Trophoblast cell (in vitro differentiated cells and primary cell): ENCODE measurements at regions not wholly inside any gene's neighbourhood (a gene's known extent, or its start where the extent isn't known, plus 50 kb on each side); places are given as distances from the start of the nearest gene placed in this dataset.

ENCODE experiments used
- DNase-seq, 2 donors: peaks; one replicate each; pipeline ENCODE4 v3.0.0-alpha.2; 2016
- H2AFZ ChIP-seq: 2 replicates; pipeline ENCODE4 v1.6.1; 2013; ENCODE audit warnings: low read length, moderate library complexity, mild to moderate bottlenecking; ENCODE audit not compliant: insufficient read depth, poor library complexity
- H2AK5ac ChIP-seq: 2 replicates; pipeline ENCODE4 v1.6.1; 2013; ENCODE audit warnings: mild to moderate bottlenecking, low read length
- H2BK120ac ChIP-seq: 2 replicates; pipeline ENCODE4 v1.6.1; 2013; ENCODE audit warnings: low read length, mild to moderate bottlenecking, moderate library complexity; ENCODE audit not compliant: insufficient read depth, poor library complexity
- H2BK12ac ChIP-seq: 2 replicates; pipeline ENCODE4 v1.6.1; 2013; ENCODE audit warnings: mild to moderate bottlenecking, low read length, moderate library complexity
- H2BK5ac ChIP-seq: 2 replicates; pipeline ENCODE4 v1.6.1; 2013; ENCODE audit warnings: low read length, low read depth, moderate library complexity, mild to moderate bottlenecking; ENCODE audit not compliant: poor library complexity
- H3K14ac ChIP-seq: 2 replicates; pipeline ENCODE4 v1.6.1; 2013; ENCODE audit warnings: mild to moderate bottlenecking, low read length
- H3K18ac ChIP-seq: 2 replicates; pipeline ENCODE4 v1.6.1; 2013; ENCODE audit warnings: mild to moderate bottlenecking, low read length
- H3K23ac ChIP-seq: 2 replicates; pipeline ENCODE4 v1.6.1; 2013; ENCODE audit warnings: low read length
- H3K27ac ChIP-seq: 2 replicates; pipeline ENCODE4 v1.5.1; 2013; ENCODE audit warnings: low read depth, mild to moderate bottlenecking, inconsistent platforms, low read length, moderate library complexity
- H3K27me3 ChIP-seq: 2 replicates; pipeline ENCODE4 v1.6.1; 2013; ENCODE audit warnings: inconsistent platforms, mild to moderate bottlenecking, low read length, moderate library complexity; ENCODE audit not compliant: insufficient read depth
- H3K36me3 ChIP-seq, 2 experiments: 1 replicate in 1 of 2; 2 replicates in 1 of 2; pipeline ENCODE4 v1.6.1; 2013; ENCODE audit warnings: low read length in 2 of 2, mild to moderate bottlenecking in 2 of 2, moderate library complexity in 1 of 2; ENCODE audit not compliant: insufficient read depth in 2 of 2, control insufficient read depth in 1 of 2
- H3K4ac ChIP-seq: 2 replicates; pipeline ENCODE4 v1.6.1; 2013; ENCODE audit warnings: low read depth, mild to moderate bottlenecking, low read length, moderate library complexity
- H3K4me1 ChIP-seq, 2 experiments: 1 replicate in 1 of 2; 2 replicates in 1 of 2; pipeline ENCODE4 v1.6.1; 2013; ENCODE audit warnings: low read length in 2 of 2, mild to moderate bottlenecking in 2 of 2, moderate library complexity in 1 of 2; ENCODE audit not compliant: insufficient read depth in 2 of 2, control insufficient read depth in 1 of 2
- H3K4me2 ChIP-seq: 2 replicates; pipeline ENCODE4 v1.6.1; 2013; ENCODE audit warnings: inconsistent platforms, mild to moderate bottlenecking, low read length, moderate library complexity
- H3K4me3 ChIP-seq: 2 replicates; pipeline ENCODE4 v1.5.1; 2013; ENCODE audit warnings: mild to moderate bottlenecking, low read depth, low read length, inconsistent platforms
- H3K79me1 ChIP-seq: one replicate; pipeline ENCODE4 v1.6.1; 2013; ENCODE audit warnings: low read length
- H3K79me2 ChIP-seq: 2 replicates; pipeline ENCODE4 v1.6.1; 2013; ENCODE audit warnings: low read length, mild to moderate bottlenecking; ENCODE audit not compliant: control insufficient read depth, insufficient read depth, poor library complexity
- H3K9ac ChIP-seq: 2 replicates; pipeline ENCODE4 v1.6.1; 2013; ENCODE audit warnings: mild to moderate bottlenecking, low read length
- H3K9me3 ChIP-seq: 2 replicates; pipeline ENCODE4 v1.6.1; 2013; ENCODE audit warnings: low read depth, mild to moderate bottlenecking, control low read depth, inconsistent platforms, low read length; ENCODE audit not compliant: insufficient read depth
- H4K12ac ChIP-seq: 2 replicates; pipeline ENCODE4 v1.6.1; 2013; ENCODE audit warnings: low read depth, mild to moderate bottlenecking, low read length, moderate library complexity
- H4K8ac ChIP-seq: 2 replicates; pipeline ENCODE4 v1.6.1; 2013; ENCODE audit warnings: low read depth, mild to moderate bottlenecking, low read length, moderate library complexity
- H4K91ac ChIP-seq: one replicate; pipeline ENCODE4 v1.6.1; 2013; ENCODE audit warnings: low read depth, mild to moderate bottlenecking, low read length, moderate library complexity
- WGBS: extraction: QIAGEN DNeasy Blood & Tissue Kit; methylation state at CpG from one replicate; pipeline ENCODE4 v1.1.7; 2013; ENCODE audit warnings: missing lambda C conversion rate; ENCODE audit not compliant: insufficient read length, insufficient coverage; ENCODE audit errors: extremely low coverage; 5-methylcytosine and 5-hydroxymethylcytosine counted together

DNA sequence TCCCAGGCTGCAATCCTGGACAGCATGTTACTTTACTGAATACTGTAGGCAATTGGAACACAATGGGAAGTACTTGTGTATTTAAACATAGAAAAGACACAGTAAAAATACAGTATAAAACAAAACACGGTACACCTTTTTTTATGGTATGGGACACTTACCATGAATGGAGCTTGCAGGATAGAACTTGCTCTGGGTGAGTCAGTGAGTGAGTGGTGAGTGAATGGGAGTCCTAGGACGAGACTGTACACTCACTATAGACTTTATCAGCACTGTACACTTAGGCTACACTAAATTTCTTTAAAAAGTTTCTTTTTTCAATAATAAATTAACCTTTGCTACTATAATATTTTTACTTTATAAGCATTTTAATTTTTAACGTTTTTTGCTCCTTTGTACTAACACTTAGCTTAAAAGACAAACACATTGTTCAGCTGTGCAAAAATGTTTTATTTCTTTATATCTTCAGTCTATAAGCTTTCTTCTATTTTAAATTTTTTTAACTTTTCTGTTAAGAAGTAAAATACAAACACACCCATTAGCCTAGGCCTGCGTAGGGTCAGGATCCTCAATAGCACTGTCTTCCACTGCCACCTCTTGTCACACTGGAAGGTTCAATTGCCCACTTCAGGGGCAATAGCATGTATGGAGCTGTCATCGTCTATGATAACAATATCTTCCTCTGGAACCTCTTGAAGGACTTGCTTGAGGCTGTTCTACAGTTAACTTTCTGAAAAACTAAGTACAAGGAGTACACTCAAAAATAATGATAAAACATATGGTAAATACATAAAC is 293.5 kb upstream of the FSTL5 start:
- Histone ChIP-seq H3K4me3 (no peak overlapping the region), H3K79me1 (no peaks in the 10 kb centered on the region), H3K4ac (no peak overlapping the region), H4K91ac (no peak overlapping the region), H3K27ac (no peak overlapping the region), H2AK5ac (no peak overlapping the region), H2BK5ac (no peak overlapping the region), H3K27me3 (no peaks in the 10 kb centered on the region), H2AFZ (no peak overlapping the region), H4K12ac (no peak overlapping the region), H3K4me1 (no peaks in the 10 kb centered on the region), H3K23ac (no peak overlapping the region), H3K9ac (no peak overlapping the region), H2BK120ac (no peak overlapping the region), H3K9me3 (no peaks in the 10 kb centered on the region), H3K4me2 (no peak overlapping the region), H3K18ac (no peak overlapping the region), H2BK12ac (no peak overlapping the region), H3K14ac (no peak overlapping the region), H4K8ac (no peak overlapping the region), H3K79me2 (no peaks in the 10 kb centered on the region), H3K36me3 (no peaks in the 10 kb centered on the region)
- WGBS, result no CpG with 5 or more reads among the region's 5 CpGs
- no peak for DNase-seq

DNA sequence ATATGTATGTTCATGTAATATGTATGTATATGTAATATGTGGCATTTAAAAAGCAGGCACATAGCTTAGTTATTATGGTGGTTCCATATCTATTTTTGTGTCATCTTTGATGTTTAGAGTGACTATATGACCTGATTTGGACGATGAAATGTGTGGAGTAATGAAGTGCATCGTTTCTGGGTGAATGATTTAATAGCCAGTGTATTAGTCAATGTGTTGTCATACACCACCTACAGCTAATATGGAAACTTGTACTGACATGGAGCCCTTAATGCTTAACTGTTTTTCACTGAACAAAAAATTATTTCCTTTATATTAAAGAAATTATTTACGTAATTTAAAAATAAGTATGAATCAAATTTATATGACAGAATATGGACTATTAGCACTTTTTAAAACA is 292.3 kb upstream of the FSTL5 start:
- Histone ChIP-seq H4K8ac (no peak overlapping the region), H3K4me2 (no peak overlapping the region), H3K27me3 (no peaks in the 10 kb centered on the region), H3K9ac (no peak overlapping the region), H3K36me3 (no peaks in the 10 kb centered on the region), H4K12ac (no peak overlapping the region), H2BK12ac (no peak overlapping the region), H3K79me1 (no peaks in the 10 kb centered on the region), H3K79me2 (no peaks in the 10 kb centered on the region), H3K14ac (no peak overlapping the region), H2AFZ (no peak overlapping the region), H2AK5ac (no peak overlapping the region), H4K91ac (no peak overlapping the region), H3K4me1 (no peaks in the 10 kb centered on the region), H3K9me3 (no peaks in the 10 kb centered on the region), H3K4me3 (no peak overlapping the region), H2BK120ac (no peak overlapping the region), H3K4ac (no peak overlapping the region), H3K27ac (no peak overlapping the region), H3K23ac (no peak overlapping the region), H3K18ac (no peak overlapping the region), H2BK5ac (no peak overlapping the region)
- DNase-seq, result no peak
- no CpG with 5 or more reads among the region's 3 CpGs for WGBS

DNA sequence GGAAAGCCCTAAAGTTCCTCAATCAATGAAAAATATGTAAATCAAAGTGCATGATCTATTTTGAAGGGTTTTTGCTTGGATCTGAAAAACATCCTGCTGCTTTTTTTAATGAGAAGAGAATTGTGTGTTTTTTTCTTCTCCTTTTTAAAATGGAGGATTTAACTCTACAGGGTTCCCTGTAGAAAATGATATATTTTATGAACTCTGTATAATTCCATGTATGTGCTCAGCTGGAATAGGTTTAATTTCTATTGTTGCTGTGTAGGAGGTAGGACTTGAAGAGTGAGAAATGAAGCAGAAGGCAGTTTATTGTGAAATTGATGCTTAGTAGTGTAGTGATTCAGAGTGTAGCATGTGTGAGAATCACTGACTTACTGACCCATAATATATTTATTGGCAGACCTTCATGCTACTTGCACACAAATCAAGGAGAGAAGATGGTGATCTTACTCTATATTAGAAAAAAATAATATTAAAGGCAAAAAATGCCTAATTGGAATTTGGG is 286.8 kb upstream of the FSTL5 start:
- H3K4me3 ChIP-seq, result no peak overlapping the region
- H3K79me2 ChIP-seq, result no peaks in the 10 kb centered on the region
- no peak overlapping the region for H4K12ac ChIP-seq
- no peak overlapping the region for H2BK5ac ChIP-seq
- no peak overlapping the region for H3K4me2 ChIP-seq
- H4K91ac ChIP-seq, result no peak overlapping the region
- H3K23ac ChIP-seq, result no peak overlapping the region
- H4K8ac ChIP-seq, result no peak overlapping the region
- H3K9ac ChIP-seq, result no peak overlapping the region
- H3K4ac ChIP-seq, result no peak overlapping the region
- DNase-seq, result no peak
- no peaks in the 10 kb centered on the region for H3K9me3 ChIP-seq
- no peak overlapping the region for H2AK5ac ChIP-seq
- no peak overlapping the region for H3K27ac ChIP-seq
- no peak overlapping the region for H2AFZ ChIP-seq
- no peaks in the 10 kb centered on the region for H3K36me3 ChIP-seq
- no peak overlapping the region for H2BK12ac ChIP-seq
- H3K27me3 ChIP-seq, result no peaks in the 10 kb centered on the region
- no peak overlapping the region for H3K14ac ChIP-seq
- H2BK120ac ChIP-seq, result no peak overlapping the region
- no peaks in the 10 kb centered on the region for H3K79me1 ChIP-seq
- H3K4me1 ChIP-seq, result no peaks in the 10 kb centered on the region
- H3K18ac ChIP-seq, result no peak overlapping the region

GRCh38 chr4:162443510-162443909 is 279.7 kb upstream of the FSTL5 start:
- no peaks in the 10 kb centered on the region for H3K9me3 ChIP-seq
- H3K9ac ChIP-seq, result no peak overlapping the region
- H2BK120ac ChIP-seq, result no peak overlapping the region
- no peaks in the 10 kb centered on the region for H3K79me2 ChIP-seq
- no peak overlapping the region for H3K18ac ChIP-seq
- no peaks in the 10 kb centered on the region for H3K79me1 ChIP-seq
- no peak overlapping the region for H3K23ac ChIP-seq
- H4K8ac ChIP-seq, result no peak overlapping the region
- H2AFZ ChIP-seq, result no peak overlapping the region
- H3K36me3 ChIP-seq, result no peaks in the 10 kb centered on the region
- H4K12ac ChIP-seq, result no peak overlapping the region
- H3K4me1 ChIP-seq, result no peaks in the 10 kb centered on the region
- no peak overlapping the region for H3K27ac ChIP-seq
- H3K4ac ChIP-seq, result no peak overlapping the region
- H3K4me2 ChIP-seq, result no peak overlapping the region
- H3K4me3 ChIP-seq, result no peak overlapping the region
- no peak for DNase-seq
- H2BK5ac ChIP-seq, result no peak overlapping the region
- no peaks in the 10 kb centered on the region for H3K27me3 ChIP-seq
- no peak overlapping the region for H3K14ac ChIP-seq
- H2AK5ac ChIP-seq, result no peak overlapping the region
- H4K91ac ChIP-seq, result no peak overlapping the region
- no peak overlapping the region for H2BK12ac ChIP-seq
- no CpG with 5 or more reads among the region's 2 CpGs for WGBS
